Stimulated activated CD4-positive, alpha-beta T cell treated with anti-CD3 and anti-CD28 coated beads, TNF-alpha, amount 100 ng/mL, for 1 hour (primary cell): ENCODE measurements at regions not wholly inside any gene's neighbourhood (a gene's known extent, or its start where the extent isn't known, plus 50 kb on each side); places are given as distances from the start of the nearest gene placed in this dataset.

Source experiments
- DNase-seq, 3 donors: peaks; one replicate each; pipeline ENCODE4 v3.0.0-alpha.2; 2020; ENCODE audit warnings: low read depth in 3 of 3, low spot score in 1 of 3

DNA sequence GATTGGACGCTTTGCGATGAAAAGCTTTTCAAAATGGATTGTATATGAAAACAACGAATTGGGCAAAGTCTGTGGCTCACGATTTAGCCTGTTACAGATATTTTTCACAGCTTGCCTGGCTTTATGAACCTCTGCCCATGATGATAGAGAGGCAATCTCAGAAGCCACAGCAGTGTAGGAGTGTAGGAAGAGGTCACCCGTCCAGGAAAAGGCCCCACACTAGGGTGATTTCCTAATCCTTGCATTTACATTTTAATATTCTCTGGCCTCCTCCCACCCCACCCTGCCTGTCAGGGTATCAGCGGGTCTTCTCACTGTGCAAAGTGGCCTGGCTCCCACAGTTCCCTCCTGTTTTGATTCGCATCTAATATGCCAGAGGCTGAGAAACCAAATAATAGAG lies 81.8 kb upstream of the FOXN3 start:
- DNase-seq, result no peak

DNA sequence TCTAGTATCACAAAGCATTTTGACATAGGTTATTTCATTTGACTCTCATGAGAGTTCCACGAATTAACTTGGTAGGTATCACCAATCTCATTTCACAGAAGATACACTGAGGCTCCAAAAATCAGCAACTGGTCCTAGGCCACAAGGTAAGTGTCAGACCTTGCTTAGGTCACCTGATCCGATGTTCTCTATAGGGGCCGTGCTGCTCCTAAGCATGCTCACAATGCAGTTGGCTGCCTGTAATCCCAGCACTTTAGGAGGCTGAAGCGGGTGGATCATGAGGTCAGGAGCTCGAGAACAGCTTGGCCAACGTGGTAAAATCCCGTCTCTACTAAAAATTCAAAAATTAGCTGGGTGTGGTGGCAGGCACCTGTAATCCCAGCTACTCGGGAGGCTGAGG lies 78.7 kb upstream of the FOXN3 start:
- no peak for DNase-seq

DNA sequence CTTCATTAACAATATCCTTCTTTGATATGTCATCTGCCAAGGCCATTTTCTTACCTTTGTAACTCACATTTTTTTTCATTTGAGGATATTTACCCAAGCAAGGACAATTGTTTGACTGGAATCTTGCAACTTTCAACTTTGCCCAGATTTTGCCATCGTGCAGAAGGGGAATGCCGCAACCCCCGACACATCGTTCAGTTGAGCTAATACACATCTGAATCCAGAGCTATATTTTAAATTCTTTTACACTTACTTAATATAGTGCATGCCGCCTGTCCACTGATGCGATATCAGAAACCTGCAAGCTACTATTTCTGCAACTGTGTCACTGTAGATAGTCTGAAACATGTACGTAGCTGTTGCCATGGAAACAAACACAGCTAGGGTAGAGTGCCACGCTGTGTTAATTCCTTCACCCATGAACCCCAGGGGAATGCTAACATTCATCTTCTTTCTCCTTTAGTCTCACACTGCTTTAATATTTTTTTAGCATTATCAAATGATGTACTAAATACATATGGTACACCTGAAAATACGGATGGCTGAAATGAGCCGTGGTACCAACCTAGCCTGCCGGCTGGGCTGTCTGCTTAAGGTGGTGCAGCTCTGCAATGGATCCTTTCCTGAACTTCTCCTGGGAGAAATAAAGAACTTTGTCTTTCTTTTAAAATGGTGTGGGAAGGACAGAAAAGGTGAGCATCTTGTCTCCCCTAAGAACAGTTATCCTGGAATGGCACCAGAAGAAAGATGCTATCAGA lies 77.0 kb upstream of the FOXN3 start:
- no peak for DNase-seq

DNA sequence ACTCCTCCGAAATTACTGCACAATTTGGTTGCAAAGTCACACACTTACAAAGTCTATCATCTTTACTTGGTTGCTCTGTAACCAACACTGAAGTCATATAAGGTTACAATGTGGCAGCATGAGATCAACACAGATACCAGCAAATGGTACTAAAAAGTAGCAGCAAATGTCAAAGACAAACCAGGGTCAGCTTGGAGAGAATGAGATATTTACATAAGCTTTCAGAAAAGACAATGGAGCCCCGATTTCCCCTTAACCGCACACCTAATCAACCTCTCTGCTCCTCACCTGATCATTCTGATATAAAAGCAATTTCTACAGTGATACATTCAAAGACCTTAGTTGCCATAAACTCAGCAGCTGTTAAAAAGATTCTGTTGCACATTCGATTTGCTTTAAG lies 76.4 kb upstream of the FOXN3 start:
- DNase-seq, result no peak

DNA sequence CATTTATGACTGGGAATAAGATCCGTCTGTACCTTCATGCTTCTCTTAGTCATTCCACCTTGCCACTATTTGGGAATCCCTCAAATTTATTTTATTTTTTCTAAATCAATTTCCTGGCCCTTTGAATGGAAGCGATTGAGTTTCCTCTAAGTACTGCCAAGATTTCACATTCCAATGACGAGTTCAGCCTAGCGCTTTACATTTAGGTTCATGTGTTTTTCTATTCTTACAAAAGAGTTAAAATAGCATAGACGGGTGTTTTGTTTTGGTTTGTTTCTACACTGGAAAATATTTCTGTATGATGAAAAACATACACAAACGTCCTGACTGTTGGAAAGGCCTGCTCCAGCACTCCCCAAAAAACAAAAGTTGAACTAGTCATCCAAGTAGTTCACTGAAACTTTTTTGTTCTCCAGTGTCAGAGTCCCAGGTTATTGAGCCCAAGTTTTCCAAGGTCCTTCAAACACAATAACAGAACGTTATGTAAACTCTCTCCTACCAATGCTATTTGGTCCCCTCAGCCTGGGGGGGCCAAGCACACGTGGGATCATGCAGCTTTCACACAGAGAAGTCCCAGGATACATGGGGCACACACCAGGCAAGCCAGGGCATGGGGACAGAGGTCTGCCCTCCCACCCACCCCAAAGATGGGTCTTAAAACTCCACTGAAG lies 74.8 kb upstream of the FOXN3 start:
- no peak for DNase-seq

DNA sequence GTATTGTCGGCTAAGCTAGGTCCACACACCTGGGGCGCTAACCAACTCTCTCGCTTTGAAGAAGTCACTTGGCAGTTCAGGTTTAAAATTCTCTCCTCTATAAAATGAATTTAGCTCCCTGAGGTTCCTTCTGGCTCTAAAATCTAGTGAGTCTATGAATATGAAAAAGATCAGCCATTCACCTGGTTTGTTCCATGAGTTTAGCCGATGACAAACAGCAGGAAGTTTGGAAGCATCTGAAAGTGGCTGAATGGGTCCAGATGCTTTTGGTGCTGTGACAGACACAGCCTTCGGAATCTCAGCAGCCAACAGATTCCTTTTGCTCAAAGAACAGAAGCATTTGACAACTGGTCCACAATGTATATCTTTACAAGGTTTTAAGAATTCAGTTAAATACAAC lies 73.4 kb upstream of the FOXN3 start:
- no peak for DNase-seq

DNA sequence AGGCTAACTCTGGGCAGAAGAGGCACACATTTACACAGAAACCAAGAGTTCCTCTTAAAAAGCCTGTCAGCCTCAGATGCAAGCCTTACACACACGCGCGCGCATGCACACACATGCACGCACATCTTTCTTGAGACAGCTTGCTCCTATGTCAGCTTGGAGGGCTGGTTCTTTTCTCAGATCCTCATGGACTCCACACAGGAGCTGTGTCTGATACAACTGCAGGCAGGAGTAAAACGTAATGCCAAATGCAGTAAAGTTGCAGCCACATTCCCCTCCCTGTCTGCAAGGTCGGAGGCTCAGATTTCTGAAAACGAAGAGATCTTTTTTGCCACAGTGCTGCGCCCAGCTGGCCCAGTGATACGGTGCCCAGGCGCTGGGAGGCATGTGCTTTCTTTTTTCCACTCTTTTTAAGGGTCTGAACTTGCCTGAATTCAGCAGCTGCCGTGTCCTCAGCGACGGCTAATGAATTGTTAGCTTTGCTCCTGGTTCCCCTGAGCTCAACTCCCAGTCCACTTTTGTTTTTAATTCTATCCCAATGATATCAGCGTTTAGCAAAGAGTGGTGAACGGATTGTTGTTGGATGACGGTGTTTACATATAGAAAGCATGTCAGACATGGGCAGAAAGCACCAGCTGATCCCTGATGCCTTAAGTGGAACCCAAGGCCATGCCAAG lies 72.9 kb upstream of the FOXN3 start:
- no peak for DNase-seq

DNA sequence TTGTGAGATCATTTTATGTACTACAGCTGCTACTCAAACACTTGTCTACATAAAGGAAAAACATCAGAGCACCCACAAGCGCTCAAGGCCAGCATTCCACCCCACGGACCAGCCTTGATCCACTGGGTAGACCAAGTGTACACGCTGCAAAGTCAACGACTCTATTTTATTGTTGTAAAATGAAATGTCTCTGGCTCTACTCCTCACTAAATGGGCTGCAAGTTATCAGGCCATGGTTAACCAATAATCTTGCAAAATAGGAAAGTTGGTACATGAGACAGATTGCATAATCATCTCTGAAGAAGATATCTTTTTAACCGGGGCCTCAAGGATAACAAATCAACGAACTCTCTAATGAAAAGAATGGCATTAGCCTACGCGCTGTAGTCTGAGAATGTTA lies 69.9 kb upstream of the FOXN3 start:
- DNase-seq, result no peak

DNA sequence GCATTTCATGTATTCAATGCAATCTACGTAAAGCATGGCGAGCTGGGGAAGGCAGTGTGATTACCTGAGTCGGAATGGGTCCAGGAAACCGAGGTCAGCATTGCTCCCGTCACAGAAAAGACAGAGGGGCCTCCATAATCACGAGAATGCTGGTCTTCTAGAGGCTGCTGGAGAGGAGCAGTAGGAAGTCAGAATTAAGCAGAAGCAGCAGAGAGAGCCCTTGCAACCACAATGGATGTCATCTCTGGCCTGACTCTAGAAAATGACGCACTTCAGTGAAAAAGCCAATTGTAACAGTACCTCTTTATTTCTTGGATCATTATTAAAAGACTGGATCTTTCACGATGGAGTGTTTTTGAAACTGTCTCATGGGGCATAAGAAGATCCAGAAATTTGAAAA lies 69.5 kb upstream of the FOXN3 start:
- no peak for DNase-seq

DNA sequence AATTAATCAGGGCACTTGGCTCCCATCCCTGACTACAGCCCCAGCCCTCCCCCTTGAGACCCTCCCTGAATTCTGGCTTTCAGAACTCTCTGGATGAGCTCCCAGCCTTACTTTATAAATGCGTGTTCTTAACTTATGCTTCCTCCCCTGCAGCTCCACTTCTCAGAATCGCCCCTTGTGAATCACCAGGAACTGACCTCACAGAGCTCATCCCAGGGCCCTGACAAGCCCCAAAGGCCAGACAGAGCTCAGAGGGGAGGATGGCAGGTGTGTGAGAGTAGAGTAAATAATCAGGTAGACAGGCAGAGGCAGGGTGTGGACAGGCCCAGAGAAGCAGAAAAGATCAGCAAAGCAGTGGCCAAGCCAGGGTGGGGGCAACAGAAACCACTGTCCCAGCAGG lies 68.2 kb upstream of the FOXN3 start:
- DNase-seq, result no peak

DNA sequence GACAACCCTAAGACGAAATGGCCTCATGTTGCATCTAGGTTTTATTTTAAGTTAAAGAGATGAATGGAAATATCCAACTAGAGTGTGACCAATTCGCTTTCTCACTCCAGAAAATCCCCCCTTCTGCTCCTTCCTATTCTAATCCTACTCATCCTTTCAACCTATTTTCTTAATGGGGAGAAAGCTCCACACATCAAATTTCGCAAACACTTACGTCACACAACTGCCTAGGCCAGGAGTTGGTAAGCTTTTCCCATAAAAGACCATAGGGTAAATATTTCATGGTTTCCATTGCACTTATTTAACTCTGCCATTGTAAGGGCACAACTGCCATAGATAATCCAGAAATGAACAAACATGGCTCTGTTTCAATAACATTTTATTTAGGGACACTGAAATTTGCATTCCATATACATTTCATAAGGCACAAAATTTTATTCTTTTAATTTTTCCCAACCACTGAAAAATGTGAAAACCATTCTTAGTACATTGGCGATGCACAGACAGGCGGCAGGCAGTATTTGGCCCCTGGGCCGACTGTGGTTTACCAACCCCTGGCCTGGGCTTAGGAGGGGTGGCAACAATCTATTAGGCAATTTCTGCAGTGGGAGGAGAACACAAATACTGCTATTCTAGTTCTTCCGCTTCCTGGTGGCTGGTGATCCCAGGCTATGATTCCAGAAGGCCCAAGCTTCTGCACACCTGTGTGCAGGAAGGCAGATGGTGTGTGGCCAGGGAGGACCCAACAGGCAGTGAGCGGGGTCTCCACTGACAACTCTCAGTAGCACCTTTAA lies 67.2 kb upstream of the FOXN3 start:
- DNase-seq, result no peak

DNA sequence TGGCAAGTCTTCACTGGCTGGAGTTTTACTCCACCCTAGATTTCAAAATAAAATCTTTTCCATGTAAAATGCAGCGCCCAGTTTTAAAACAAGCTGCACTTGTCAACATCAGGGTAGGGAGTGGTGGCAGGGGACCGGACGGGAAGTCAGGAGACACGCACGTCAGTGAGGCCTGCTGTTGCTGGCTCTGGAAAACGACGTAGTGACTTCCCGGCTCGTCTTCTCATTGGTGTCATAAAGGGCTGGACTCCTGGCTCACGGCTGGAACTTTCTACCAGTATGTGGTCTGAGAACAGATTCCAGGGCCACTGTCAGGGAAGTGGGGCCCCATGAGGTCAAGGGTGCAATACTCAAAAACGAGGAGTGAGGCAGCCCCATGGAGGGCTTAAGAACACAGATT lies 64.2 kb upstream of the FOXN3 start:
- no peak for DNase-seq

DNA sequence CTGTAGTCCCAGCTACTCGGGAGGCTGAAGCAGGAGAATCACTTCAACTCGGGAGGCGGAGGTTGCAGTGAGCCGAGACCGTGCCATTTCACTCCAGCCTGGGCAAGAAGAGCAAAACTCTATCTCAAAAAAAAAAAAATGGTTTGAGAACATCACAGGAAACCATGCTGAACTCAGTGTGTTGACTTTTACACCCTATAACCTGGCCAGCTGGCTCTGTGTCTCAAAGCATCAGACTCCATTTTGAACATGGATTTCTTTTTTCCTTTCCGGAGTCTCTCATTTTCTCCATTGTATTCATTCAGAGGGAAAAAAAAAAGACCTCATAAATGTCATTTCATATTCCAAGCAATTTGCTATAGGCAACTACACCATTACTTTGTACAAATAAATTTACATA lies 63.2 kb upstream of the FOXN3 start:
- DNase-seq, result no peak

DNA sequence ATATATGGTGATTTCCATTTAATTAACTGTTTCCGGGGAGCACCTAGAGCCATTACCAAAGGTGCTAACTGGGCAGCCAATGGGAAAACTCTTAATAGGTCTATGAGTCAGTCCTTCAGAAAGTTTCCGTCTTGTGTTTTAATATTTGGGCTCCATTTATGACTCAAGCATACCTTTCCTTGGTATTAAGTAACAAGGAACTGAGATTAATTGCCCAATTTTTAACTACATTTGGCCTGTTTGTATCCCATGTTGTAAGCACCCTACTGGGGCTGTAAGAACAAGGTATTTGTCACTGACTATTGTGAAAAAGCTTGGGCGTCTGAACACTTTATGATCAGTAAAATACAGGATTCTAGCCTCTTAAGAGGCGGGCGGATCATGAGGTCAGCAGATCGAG lies 62.8 kb upstream of the FOXN3 start:
- no peak for DNase-seq

DNA sequence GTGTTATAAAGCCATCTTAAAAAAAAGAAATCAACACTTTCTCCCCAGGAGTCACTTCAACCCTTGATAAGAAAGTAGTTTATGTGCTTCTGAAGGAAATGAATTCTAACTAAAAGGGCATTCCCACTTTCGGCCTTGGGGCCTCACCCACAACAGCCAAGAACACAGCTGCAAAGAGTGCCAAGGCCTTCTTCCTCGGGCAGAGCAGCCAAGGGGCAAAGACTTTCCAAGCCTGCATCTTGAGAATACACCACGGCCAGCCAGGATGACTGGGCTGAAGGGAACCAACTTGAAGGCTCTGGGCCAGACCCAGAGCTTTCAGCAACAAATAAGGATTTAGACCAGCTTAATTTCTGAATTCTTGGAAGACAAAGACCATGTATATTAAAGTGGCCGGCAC lies 60.4 kb upstream of the FOXN3 start:
- DNase-seq, result no peak

DNA sequence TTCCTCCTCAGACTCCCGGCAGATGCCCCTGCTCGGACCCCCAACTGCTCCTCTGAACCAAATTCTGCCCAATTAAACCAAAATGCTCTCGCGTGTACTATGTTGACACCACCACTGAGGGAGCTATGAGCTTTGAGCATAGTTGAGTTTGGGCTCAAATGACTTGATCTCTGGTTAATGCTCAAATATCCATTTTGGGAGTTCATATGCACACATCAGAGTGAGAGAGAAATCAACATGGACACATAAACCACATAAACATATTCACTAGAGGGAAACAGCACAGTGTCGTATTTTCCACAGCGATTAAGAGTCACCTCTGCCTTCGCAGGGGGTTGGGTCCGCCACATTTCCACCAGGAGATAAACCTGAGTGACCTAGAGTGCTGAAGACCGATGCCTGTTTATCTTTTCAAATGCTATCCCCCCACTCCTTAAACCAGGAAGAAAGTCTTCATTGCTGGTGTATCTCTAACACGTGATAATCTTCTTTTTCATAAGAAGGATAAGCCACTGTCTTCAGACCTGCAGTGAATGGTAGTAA lies 59.4 kb upstream of the FOXN3 start:
- no peak for DNase-seq

DNA sequence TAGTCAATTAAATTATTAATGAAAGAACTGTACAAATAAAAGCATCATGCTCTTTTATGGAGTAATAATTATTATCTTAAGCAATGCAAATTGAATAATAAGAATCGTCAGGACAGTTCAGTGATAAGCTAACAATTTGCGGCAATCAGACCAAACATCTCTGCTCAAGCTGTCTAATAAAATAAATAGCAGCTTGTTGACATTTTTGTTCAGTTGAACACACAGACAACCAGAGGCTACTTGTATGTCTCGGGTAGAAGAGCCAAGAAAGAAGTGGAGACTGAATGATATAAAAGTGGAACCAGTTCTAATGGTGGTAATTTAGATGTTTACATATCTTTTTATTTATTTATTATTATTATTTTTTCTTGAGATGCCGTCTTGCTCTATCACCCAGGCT lies 57.4 kb upstream of the FOXN3 start:
- no peak for DNase-seq

DNA sequence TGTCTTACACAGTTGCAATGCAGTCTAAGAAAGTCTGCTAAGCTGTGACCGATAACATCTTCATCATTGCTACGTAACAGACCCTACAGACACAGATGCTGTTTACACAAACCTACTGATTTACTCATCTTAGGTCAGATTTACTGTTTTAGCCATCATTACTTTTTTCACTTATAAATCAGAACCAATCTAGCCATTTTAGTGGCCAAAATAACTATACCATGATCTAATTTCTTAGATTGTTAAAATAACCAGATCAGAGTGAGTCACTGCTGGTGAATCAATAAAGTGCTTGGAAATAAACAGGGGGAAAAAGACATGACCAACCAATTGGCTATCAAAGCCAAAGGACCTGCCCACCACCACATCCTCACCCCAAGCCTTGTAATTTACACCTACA lies 57.0 kb upstream of the FOXN3 start:
- no peak for DNase-seq

DNA sequence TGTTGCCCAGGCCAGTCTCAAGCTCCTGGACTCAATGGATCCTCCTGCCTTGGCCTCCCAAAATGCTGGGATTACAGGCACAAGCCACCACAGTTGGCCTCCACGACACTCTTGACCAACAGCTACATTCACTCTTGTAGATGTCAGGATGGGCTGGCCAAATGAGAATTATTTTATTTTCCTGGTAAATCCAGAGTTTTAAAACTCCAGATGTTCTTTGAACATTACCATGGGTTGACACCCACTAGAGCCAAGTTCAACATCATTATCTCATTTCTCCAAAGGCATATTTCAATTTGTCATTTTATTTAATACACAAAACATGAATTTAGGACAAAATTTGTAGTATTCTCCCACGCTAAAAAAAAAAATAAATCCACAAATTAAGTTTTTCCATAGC lies 56.5 kb upstream of the FOXN3 start:
- DNase-seq, result no peak

DNA sequence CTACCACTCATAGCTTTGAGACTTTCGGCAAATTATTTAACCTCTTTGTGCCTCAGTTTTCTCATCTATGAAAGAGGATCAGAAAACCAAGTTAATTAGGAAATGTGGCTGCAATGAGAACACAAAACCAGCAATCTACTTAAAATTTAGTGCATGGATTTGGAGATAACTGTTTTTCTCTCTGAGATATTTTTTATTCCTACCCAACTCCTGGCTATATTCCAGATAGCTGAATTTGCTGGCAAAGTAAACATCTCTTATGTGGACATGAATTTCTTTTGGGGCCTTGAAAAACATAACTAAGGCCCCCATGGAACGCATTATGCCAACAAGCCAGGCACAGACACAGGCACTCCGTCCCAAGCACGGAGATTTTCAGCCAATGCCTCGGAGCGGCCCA lies 53.4 kb upstream of the FOXN3 start:
- DNase-seq, result no peak
